Neural cell (in vitro differentiated cells): ENCODE measurements at regions not wholly inside any gene's neighbourhood (a gene's known extent, or its start where the extent isn't known, plus 50 kb on each side); places are given as distances from the start of the nearest gene placed in this dataset.

Experiments
- EZH2 ChIP-seq: fragments of 200-600, 300-800 bp; shearing (Covaris generic), sonication (generic); IDR thresholded peaks from 2 replicates; pipeline ENCODE4 v1.6.1; 2014; ENCODE audit warnings: antibody characterized with exemption, low read length, borderline replicate concordance, mild to moderate bottlenecking; ENCODE audit not compliant: insufficient read depth, poor library complexity, severe bottlenecking
- POLR2AphosphoS5 ChIP-seq: IDR thresholded peaks from 2 replicates; pipeline ENCODE4 v1.6.1; 2012
- SMC3 ChIP-seq: fragments of 450-650 bp; conservative IDR thresholded peaks from 2 replicates; pipeline ENCODE4 v1.6.1; 2014; ENCODE audit warnings: antibody characterized with exemption, mild to moderate bottlenecking, moderate library complexity; ENCODE audit not compliant: poor library complexity
- TAF1 ChIP-seq: IDR thresholded peaks from 2 replicates; pipeline ENCODE4 v1.6.1; 2012; ENCODE audit warnings: low read depth
- TF ChIP-seq, protein P1 (sequence below): fragments of 450-650 bp; IDR thresholded peaks from 2 replicates; pipeline ENCODE4 v1.5.1; 2014; ENCODE audit warnings: antibody characterized with exemption, mild to moderate bottlenecking, moderate library complexity; ENCODE audit not compliant: poor library complexity, severe bottlenecking
- TF ChIP-seq, protein P2 (sequence below): IDR thresholded peaks from 2 replicates; pipeline ENCODE4 v1.6.1; 2012; ENCODE audit warnings: borderline replicate concordance

DNA sequence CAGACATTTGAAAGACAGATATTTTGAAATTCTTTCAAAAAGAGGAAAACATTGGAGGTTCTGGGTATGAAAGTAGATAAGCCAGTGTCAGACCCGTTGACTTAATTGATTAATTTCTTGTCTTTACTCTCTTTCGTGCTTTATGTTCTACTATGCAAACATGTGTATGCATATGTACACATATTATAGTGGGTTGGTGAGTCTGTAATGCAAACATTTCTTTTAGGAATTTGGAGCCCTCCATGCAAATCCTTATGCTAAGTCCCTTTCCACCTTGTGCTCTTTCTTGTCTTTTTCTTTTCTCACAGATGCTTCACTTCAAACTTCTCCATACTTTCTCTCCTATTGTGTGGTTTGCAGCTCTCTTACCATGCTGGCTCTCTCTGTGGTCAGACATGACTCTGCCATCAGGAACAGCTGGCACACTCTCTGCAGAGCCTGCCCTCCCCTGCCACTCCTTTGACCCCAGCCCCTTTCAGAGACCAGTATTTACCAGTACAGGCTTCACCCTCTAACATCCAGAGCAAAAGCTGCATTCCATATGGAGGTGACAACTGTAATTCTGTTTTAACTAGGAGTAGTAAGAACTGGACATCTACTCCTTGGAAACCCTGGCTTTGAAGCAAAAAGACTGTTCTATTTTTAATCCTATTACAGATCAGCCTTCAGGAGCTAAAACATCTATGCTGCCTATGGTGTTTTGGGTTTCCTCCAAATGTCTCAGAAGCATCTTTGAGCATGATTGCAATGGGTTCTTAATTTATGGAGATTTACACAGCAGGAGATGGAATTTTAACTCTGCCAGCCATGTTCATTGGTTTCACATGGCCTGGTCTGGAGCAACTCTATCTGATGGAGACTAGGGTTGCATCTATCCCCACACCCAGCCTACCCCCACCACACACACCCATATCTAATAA lies 386.9 kb upstream of the FAT3 start:
- TF ChIP-seq, protein P1, sequence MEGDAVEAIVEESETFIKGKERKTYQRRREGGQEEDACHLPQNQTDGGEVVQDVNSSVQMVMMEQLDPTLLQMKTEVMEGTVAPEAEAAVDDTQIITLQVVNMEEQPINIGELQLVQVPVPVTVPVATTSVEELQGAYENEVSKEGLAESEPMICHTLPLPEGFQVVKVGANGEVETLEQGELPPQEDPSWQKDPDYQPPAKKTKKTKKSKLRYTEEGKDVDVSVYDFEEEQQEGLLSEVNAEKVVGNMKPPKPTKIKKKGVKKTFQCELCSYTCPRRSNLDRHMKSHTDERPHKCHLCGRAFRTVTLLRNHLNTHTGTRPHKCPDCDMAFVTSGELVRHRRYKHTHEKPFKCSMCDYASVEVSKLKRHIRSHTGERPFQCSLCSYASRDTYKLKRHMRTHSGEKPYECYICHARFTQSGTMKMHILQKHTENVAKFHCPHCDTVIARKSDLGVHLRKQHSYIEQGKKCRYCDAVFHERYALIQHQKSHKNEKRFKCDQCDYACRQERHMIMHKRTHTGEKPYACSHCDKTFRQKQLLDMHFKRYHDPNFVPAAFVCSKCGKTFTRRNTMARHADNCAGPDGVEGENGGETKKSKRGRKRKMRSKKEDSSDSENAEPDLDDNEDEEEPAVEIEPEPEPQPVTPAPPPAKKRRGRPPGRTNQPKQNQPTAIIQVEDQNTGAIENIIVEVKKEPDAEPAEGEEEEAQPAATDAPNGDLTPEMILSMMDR: no peak
- TF ChIP-seq POLR2AphosphoS5 (no peak), EZH2 (no peak), SMC3 (no peak), TAF1 (no peak)
- TF ChIP-seq, protein P2, sequence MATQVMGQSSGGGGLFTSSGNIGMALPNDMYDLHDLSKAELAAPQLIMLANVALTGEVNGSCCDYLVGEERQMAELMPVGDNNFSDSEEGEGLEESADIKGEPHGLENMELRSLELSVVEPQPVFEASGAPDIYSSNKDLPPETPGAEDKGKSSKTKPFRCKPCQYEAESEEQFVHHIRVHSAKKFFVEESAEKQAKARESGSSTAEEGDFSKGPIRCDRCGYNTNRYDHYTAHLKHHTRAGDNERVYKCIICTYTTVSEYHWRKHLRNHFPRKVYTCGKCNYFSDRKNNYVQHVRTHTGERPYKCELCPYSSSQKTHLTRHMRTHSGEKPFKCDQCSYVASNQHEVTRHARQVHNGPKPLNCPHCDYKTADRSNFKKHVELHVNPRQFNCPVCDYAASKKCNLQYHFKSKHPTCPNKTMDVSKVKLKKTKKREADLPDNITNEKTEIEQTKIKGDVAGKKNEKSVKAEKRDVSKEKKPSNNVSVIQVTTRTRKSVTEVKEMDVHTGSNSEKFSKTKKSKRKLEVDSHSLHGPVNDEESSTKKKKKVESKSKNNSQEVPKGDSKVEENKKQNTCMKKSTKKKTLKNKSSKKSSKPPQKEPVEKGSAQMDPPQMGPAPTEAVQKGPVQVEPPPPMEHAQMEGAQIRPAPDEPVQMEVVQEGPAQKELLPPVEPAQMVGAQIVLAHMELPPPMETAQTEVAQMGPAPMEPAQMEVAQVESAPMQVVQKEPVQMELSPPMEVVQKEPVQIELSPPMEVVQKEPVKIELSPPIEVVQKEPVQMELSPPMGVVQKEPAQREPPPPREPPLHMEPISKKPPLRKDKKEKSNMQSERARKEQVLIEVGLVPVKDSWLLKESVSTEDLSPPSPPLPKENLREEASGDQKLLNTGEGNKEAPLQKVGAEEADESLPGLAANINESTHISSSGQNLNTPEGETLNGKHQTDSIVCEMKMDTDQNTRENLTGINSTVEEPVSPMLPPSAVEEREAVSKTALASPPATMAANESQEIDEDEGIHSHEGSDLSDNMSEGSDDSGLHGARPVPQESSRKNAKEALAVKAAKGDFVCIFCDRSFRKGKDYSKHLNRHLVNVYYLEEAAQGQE: no peak
